ENCODE measurements at regions not wholly inside any gene's neighbourhood (a gene's known extent, or its start where the extent isn't known, plus 50 kb on each side); places are given as distances from the start of the nearest gene placed in this dataset.

DNA sequence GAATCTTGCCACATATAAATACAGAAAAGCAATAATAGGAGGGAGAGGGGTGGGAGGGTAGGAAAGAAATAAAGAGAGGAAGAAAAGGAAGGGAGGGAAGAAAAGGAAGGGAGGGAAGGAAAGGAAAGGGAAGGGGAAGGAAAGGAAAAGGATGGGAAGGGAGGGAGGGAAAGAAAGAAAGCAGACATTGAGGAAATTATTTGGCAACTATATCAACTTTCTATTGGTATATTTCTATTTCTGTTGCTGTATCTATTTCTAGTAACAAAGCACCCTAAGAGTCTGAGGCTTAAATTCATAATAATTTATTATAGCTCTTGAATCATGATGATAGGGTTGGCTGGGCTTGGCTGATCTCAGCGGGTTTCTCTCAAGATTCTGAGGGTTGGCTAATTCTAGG lies 648.0 kb downstream of the CCDC85A start:
- TF ChIP-seq, protein P1, sequence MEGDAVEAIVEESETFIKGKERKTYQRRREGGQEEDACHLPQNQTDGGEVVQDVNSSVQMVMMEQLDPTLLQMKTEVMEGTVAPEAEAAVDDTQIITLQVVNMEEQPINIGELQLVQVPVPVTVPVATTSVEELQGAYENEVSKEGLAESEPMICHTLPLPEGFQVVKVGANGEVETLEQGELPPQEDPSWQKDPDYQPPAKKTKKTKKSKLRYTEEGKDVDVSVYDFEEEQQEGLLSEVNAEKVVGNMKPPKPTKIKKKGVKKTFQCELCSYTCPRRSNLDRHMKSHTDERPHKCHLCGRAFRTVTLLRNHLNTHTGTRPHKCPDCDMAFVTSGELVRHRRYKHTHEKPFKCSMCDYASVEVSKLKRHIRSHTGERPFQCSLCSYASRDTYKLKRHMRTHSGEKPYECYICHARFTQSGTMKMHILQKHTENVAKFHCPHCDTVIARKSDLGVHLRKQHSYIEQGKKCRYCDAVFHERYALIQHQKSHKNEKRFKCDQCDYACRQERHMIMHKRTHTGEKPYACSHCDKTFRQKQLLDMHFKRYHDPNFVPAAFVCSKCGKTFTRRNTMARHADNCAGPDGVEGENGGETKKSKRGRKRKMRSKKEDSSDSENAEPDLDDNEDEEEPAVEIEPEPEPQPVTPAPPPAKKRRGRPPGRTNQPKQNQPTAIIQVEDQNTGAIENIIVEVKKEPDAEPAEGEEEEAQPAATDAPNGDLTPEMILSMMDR (IDR thresholded peaks at IDR 0.05) = no peak
- TF ChIP-seq POLR2A (IDR thresholded peaks at IDR 0.05) = no peak

All from tibial nerve (tissue), 3 donors.